Superior temporal gyrus (tissue), 1 donor: ENCODE measurements at regions not wholly inside any gene's neighbourhood (a gene's known extent, or its start where the extent isn't known, plus 50 kb on each side); places are given as distances from the start of the nearest gene placed in this dataset.

ENCODE experiments used
- DNase-seq: peaks from one replicate; pipeline ENCODE4 v3.0.0-alpha.2; 2016; ENCODE audit errors: extremely low spot score

DNA sequence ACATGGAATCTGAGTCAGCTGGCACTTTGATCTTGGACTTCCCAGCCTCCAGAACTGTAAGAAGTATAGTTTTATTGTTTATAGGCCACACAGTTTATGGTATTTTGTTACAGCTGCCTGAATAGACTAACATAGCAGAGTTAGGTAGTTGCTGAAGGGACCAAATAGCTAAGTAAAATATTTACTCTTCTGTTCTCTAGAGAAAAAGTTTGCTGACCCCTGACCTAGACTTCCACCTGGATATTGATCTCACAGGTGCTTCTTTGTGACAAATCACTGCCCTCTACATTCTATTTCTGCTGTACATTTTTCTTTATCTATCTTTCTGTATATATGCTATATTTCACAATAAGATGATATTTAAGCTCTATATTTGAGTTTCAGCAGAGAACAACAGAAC, 212.5 kb downstream of the CSNK2A3 start:
- no peak for DNase-seq

DNA sequence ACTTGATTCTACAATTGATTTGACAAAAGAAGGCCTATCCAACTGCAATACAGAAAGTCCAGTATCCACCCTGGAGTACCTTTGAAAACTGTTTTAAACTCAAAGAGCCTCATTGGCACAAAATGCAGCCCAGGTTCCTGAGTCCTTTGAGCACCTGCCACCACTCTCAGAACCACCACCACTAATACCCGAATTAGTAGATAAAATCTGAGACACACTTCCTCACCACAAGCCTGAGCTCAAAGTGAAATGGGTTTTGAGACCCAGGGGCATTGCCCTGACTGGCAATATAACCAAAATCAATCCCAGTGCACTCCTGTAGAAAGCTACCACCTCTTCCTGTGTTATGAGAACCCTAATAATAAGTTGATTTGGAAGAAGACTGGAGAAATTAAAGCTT, 215.7 kb downstream of the CSNK2A3 start:
- DNase-seq = no peak

DNA sequence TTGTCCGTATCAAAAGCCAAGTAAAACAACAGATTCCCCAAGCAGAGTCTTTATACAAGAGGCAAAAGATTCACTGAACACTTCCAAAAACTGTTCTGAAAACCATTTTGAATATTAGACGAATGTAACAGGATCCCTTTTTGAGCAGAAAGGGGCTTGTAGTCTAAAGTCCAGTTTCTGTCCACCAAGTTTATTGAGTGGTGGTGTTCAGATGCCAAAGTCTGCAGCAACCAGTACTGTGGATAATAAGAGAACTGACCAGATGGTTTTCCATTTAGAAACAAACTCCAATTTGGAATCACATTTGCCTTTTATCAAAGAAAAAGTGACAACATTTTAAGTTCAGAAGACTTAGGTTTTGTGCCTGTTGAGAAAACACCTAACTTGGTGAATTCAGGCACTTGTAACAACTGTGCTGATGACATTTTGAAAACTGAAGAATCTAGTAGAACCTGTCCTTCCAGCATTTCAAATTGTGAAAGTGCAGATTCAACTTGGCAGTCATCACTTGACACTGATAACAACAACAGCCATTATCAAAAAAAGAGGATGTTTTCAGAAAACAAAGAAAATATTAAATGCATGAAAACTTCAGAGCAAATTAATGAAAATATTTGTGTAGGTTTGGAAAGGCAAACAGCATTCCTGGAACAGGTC, 217.1 kb downstream of the CSNK2A3 start:
- DNase-seq = no peak

DNA sequence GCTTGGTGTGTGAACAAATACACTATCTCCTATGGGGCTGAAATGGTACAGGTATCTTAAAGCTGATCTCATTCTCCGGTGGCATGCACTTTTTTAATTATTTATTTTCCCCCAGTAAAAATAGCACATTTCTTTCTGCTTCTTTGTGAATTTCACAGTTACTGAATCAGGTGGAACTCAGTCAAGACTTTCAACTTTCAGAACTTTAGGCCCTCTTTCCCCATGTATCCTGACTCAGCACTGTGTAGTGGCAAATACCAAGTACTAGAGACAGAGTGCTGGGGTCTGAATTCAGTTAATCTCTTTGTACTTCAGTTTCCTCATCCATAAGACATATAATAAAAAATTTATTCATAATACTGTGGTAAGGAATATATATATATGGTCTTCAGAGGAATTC, 223.9 kb downstream of the CSNK2A3 start:
- no peak for DNase-seq

DNA sequence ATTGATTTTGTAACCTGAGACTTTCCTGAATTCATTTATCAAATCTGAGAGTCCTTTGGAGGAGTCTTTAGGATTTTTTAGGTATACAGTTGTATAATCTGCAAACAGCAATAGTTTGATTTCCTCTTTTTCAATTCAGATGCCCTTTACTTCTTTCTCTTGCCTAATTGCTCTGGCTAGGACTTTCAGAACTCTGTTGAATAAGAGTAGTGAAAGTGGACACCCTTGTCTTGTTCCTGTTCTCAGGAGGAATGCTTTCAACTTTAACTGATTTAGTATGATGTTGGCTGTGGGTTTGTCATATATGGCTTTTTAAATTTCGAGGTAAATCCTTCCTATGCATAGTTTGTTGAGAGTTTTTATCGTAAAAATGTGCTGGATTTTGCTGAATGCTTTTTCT, 227.4 kb downstream of the CSNK2A3 start:
- DNase-seq = no peak

DNA sequence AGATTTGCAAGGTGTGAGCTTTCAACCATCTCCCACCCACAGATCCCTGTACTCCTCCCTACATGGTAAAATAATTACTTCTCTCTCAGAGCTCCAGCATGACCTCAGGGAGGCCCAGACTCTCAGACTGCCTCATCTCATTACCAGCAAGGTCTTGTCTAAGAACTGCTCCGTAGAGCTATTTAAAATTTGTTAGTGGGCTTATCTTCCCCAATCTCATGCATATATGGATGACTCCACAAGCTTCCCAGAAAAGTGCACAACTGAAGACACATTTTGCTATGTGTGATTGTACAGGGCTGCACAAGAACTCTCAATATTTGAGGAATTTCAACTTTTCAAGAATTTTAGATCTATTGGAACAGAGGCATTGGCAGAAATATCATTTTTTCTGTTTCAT, 230.3 kb downstream of the CSNK2A3 start:
- DNase-seq = no peak

DNA sequence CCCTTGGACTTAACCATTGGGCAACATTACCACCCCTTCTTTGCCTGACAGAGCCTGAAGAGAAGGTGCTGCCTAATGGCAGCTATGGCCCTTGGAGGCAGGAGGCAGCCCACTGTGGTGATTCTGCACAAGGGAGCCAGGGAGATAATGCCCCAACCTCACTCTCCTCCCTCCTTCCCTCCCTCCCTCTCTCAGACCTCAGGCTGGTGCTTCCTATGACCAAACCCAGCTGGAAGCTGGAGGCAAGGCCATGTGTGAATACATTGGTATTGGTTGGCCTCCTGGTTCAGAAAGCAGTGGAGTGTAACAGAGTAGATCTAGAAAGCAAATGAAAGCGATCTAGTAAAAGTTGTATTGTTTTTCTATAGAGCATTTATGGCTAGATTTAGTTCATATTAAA, 233.1 kb downstream of the CSNK2A3 start:
- DNase-seq = no peak

DNA sequence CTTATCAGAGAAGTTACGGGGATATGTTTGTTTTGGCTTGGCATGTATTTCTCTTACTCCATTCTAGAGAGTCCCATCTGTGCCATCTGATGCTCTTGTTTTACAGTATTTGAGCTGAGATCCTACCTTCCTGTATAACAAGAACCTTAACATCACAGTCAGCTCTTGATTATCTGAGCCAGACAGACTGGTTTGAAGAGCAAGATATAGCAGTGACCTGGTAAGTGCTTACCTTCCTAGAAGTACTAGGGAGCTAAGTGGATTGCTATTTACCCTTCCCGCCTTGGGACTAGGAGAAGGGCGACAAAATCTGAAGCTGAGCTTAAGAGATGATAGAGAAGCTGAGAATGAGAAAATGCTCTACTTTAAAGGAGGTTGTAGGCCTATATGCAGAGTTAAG, 235.3 kb downstream of the CSNK2A3 start:
- no peak for DNase-seq

DNA sequence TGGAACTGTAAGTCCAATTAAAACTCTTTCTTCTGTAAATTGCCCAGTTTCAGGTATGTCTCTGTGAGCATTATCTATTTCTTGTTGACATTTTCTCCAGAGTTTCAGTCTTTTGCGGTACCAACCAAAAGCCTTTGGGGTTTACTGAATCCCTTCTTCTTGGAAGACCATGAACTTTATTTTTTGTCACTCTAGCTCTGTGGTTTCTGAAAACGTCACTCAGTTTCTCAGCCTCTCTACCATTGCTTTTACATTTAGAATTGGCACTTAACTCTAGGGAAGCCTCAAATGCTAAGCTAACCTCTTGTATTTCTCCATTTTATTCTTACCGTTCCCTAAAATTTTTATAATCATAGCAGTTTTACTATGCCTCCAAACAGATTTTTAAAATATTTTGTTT, 237.6 kb downstream of the CSNK2A3 start:
- DNase-seq = no peak

DNA sequence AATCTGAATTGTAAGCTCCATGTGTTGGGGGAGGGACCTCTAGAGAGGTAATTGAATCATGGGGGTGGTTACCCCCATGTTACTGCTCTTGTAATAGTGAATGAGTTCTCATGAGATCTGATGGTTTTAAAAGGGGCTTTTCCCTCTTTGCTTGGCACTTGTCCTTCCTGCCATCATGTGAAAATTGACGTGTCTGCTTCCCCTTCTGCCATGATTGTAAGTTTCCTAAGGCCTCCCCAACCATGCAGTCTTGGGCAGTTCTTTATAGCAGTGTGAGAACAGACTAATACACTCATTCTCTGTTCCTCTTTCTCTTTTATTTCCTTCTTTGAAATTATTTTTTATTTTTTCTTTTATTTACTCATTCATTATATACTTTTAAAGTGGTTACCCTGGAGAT, 239.4 kb downstream of the CSNK2A3 start:
- DNase-seq = no peak

DNA sequence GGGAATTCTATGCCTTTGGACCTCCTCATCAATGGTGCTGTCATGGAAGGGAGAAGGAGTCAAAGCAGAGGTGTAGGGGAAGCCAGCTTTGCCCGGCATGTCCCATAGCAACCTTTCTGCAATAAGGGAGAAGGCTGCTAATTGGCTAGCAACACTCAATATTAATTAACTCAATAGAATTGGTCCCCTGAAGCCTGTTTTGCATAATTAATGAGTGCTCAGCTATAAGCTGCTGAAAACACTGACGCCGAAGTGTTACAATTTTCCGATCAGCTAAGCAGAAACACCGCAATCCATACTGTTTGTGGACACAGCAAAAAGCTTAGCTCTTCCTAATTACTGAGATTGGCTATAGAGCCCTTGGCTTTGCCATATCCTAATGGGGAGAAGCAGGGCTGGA, 245.0 kb downstream of the CSNK2A3 start:
- DNase-seq = no peak

DNA sequence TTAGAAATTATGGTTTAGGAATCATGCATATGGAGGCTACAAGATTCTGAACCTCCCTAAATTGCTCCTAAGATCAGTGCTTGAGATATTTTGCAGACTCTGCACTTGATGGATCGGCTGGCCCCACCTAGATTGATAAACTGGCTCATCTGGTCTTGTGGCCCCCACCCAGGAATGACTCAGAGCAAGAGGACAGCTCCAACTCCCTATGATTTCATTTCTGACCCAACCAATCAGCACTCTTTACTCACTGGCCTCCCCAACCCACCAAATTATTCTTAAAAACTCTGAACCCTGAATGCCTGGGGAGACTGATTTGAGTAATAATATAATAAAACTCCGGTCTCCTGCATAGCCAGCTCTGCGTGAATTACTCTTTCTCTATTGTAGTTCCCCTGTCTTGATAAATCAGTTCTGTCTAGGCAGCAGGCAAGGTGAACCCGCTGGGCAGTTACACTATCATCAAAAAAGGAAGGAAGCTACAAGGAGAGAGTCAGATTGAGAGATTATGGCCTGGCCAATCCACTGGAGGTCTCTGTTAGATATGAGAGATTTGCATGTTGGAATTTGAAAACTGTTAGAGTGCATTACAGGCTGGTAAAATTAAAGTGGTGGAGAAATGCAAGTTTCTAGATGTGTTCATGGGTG, 245.8 kb downstream of the CSNK2A3 start:
- no peak for DNase-seq

DNA sequence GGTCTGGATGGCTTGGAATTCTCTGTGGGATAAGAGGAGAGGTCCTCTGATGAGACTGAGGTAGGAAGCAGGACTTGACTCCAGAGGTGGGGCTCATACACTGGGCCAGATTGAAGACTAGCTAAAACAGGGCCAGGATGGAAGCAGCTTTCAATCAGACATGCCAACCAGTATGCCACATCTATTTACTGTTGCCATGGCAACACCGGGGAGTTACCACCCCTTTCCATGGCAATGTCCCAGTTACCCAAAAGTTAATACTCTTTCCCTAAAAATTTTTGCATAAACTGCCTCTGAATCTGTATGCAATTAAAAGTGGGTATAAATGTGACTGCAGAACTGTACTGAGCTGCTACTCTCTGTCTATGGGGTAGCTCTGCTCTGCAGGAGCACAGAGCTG, 247.5 kb upstream of the ZBED5 start:
- no peak for DNase-seq

DNA sequence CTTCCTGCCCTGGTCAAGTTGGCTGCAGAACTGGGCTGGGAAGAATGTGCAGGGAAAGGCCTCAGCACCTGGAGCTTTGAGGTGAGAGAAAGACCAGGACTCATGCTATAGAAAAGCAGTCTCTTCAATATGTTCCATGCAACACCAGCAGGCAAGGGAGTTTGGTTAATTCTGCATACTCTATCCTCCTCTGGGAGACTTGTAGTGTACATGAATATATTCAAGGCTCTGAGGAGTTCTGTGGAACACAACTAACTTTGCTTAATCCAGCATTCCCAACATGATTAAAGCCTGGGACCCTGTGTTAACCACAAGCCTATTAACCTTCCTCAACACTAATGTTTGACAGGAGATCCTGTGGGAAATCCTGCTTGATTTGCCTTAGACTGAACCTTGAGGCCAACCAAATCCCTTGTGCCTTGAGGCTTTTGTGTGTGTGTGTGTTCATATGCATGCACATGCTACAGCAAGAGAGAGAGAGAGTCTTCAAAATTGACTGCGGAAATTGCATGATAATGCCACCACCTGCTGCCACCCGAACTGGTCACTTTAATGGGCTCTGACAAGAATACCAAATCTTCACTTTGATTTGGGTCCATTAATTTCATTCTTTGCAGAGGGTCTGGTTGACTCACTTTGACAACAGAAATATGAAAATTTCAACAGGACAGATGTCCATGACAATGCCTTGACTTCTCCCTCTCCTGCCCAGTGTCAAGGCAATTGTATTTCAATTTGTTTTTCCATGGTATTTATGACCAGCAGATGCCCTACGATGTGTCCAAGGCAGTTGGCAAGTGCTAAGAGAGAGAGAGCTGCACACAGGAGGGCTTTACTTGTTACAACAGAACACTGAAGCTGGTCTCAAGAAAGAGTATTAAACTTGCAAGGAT, 238.2 kb upstream of the ZBED5 start:
- no peak for DNase-seq

DNA sequence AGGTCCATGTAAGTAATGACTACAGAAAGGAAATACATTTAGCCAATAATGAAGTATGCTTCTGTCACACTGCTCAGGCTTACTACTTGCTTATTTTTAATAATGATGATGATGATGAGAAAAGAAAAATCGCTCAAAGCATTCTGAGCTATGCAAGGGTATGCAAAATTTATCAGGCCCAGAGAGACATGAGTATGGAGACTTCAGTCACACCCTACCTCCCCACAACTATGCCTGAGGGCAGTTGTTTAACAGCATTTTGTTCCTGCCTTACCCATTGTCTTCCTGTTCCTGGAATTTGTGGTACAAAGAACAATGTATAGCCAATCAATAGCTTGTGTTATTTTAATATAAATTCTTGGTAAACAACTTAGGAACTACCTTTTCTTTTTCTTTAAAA, 232.6 kb upstream of the ZBED5 start:
- no peak for DNase-seq

DNA sequence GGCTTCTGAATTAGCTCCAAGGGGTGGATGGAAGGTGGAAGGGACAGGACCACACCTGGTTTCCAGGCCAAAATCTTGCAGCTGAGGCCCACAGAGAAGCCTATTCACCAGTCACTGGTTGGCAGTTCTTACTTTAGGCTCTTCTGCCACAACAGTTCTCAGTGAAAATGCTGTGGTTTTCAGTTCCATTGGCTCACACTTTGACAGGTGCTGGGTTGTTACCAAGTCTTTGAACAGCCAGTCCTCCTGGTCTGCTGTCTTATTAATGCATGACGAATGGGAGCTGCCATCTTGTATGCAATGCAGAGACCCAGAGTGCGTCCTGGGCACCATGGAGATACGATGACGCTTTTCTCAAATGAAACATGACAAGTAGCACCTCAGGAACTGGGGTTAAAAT, 232.0 kb upstream of the ZBED5 start:
- DNase-seq = no peak

DNA sequence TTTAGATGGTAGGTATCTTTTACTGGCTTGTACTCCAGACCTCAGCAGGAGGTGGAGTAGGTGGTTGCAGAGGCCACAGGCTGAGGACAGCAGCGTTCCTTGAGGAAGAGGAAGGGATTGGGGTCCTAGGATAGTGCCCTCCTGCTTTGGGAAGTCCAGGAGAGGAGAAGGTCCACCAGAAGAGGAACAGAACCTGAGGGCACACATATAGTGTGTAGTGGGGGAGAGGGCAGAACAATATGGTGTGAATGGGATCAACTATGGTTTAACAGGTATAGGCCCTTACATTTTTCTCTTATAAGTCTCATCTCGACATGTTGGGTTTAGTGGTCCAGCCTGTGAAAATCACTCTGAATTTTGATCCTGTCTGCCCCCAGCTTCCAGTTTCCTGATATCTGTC, 229.1 kb upstream of the ZBED5 start:
- no peak for DNase-seq

DNA sequence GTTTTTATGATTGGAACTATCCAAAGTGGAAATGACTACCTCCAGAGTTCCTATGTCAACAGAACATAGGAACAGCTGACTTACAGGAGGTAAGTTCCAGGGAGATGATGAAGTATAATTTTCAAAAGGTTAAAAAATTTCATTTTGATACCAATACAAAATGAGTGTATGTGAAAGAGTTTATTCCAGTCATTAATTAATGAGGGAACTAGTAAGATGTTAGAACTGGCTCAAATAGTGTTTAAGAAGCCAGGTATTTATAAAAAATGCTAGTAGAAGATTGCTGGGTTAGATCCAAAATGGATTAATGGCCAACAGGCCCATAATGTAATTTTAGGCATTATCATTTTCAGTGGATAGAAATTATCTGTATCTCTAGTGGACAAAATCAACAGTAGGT, 227.7 kb upstream of the ZBED5 start:
- DNase-seq = no peak

DNA sequence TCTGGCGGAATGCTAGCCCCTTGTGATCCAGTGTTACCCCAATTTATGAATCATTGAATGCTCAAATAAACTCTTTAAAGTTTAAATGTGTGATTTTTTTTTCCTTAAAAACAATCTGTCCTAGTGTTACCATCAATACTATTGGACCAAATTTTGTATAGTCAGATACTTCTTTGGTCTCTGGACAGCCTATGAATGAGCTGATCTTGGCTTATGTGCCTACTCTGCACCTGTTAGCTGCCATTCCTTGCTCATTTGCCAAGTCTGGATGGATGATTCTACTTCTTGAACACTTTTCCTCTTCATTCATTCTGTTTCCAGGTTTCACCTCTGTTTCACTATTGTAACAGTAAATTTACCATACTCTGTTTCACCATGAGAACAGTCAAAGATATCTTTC, 226.5 kb upstream of the ZBED5 start:
- DNase-seq = no peak

DNA sequence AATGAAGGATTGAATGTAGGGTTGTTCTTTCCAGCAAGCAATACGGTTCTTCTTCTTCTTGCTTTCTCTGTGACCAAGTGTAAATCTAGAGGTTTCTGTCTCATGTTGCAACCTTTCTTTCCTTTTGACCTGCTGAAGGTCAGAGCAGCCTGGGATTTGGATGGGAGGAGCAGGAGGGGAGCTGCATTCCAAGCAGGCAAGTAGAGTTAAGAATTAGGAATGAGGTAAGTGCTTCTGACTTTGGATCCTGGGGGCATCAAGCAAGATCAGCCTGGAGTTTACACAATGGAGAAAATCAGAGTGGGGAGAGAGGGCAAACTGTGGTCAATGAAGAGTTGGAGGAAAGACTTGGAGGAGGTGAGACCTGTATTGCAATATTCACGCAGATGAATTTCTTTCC, 225.6 kb upstream of the ZBED5 start:
- no peak for DNase-seq

DNA sequence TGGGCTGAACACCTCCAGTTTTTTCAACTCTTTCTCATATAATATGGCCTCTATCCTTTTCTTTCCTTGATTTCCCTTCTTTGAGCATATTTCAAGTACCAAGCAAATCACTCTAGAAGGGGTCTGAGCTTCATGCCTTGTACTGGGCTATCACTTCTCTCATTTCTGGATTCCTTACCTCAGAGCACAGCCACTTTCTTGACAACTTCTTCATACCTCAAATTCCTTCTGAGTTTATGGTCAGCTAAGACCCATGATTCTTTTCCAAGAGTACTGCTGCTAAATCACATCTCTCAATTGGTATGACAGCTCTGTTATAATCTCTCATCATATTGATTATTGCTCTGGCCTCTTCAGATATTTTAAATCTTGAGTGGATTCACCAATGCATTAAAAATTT, 224.8 kb upstream of the ZBED5 start:
- DNase-seq = no peak

DNA sequence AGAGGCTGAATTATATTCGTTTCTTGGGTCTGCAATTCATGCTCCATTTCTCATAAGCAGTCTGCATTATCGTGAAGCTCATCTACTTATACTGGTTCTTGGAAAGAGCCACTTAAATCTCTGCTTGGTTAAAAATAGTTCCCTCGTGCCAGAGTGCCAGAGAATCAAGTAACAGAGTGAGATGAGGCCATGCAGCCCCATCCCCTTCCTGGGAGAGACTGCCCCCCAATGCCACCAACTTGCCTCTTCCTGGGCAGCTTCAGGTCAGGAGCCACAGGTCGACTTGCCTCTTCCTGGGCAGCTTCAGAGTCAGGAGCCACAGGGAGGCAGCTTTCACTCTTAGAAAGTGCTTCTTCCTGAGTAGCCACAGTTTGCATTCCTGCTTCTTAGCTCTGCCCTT, 223.9 kb upstream of the ZBED5 start:
- DNase-seq = no peak

DNA sequence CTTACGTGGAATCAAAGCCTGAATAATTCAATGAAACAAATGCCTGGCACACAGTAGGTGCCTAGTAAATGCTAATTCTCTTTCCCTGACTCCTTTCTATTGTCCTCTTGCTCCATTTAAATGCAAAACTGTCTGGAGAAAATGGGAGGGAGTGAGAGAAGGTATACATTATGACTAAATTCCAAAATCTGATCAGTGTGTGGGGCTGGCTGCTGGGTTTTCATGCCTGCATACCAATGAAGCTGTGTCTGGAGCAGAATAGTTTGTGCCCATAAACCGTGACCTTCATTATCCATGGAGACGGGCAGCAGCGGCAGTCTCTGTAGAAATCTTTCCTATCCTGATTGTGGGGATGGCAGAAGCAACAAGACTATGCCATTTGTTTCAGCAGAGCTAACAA, 223.4 kb upstream of the ZBED5 start:
- peak; percentile 11 for DNase-seq
